Loucy (cell line): ENCODE measurements at regions not wholly inside any gene's neighbourhood (a gene's known extent, or its start where the extent isn't known, plus 50 kb on each side); places are given as distances from the start of the nearest gene placed in this dataset.

Source experiments
- H2AFZ ChIP-seq: fragments of 200-600 bp; sonication (generic); 2 replicates; pipeline ENCODE4 v1.6.0; 2016; ENCODE audit warnings: antibody characterized with exemption, mild to moderate bottlenecking, low read length, moderate library complexity
- H3F3A ChIP-seq: fragments of 200-600 bp; 2 replicates; pipeline ENCODE4 v1.6.0; 2016; ENCODE audit warnings: antibody characterized with exemption, low read depth, mild to moderate bottlenecking
- H3K27me3 ChIP-seq: fragments of 200-600 bp; sonication (generic); 2 replicates; pipeline ENCODE4 v1.6.1; 2014; ENCODE audit warnings: low read length, mild to moderate bottlenecking; ENCODE audit not compliant: insufficient read depth, poor library complexity, severe bottlenecking
- H3K36me3 ChIP-seq: fragments of 200-600 bp; sonication (generic); 2 replicates; pipeline ENCODE4 v1.6.1; 2016; ENCODE audit warnings: low read length; ENCODE audit not compliant: insufficient read depth
- H3K4me1 ChIP-seq: fragments of 200-600 bp; sonication (generic); 2 replicates; pipeline ENCODE4 v1.5.1; 2014; ENCODE audit warnings: low read length, mild to moderate bottlenecking; ENCODE audit not compliant: insufficient read depth, poor library complexity, severe bottlenecking
- H3K4me2 ChIP-seq: fragments of 200-600 bp; sonication (generic); 2 replicates; pipeline ENCODE4 v1.6.0; 2014; ENCODE audit warnings: antibody characterized with exemption, low read length, low read depth, mild to moderate bottlenecking; ENCODE audit not compliant: poor library complexity, severe bottlenecking
- H3K4me3 ChIP-seq: fragments of 200-600 bp; sonication (generic); 2 replicates; pipeline ENCODE4 v1.5.1; 2014; ENCODE audit warnings: low read length, mild to moderate bottlenecking, mixed read lengths; ENCODE audit not compliant: poor library complexity, severe bottlenecking
- H3K79me2 ChIP-seq: fragments of 200-600 bp; sonication (generic); 2 replicates; pipeline ENCODE4 v1.6.1; 2014; ENCODE audit warnings: low read length; ENCODE audit not compliant: insufficient read depth
- H3K9ac ChIP-seq: fragments of 200-600 bp; sonication (generic); 2 replicates; pipeline ENCODE4 v1.6.0; 2014; ENCODE audit warnings: mild to moderate bottlenecking, low read depth, low read length, moderate library complexity; ENCODE audit not compliant: poor library complexity, severe bottlenecking
- H3K9me2 ChIP-seq: fragments of 200-600 bp; sonication (generic); replicated peaks from 2 replicates; pipeline ENCODE4 v1.6.1; 2016; ENCODE audit warnings: low read depth, low read length, mixed read lengths
- H3K9me3 ChIP-seq: fragments of 200-600 bp; sonication (generic); 2 replicates; pipeline ENCODE4 v1.6.1; 2014; ENCODE audit warnings: mild to moderate bottlenecking, antibody characterized with exemption, low read length, low read depth; ENCODE audit not compliant: insufficient read depth
- H4K20me1 ChIP-seq: fragments of 200-600 bp; sonication (generic); 2 replicates; pipeline ENCODE4 v1.6.0; 2014; ENCODE audit warnings: antibody characterized with exemption, low read length, mild to moderate bottlenecking; ENCODE audit not compliant: insufficient read depth, poor library complexity, severe bottlenecking
- EZH2phosphoT487 ChIP-seq: fragments of 200-600 bp; IDR thresholded peaks from 2 replicates; pipeline ENCODE4 v1.6.1; 2018; ENCODE audit warnings: antibody characterized with exemption, mild to moderate bottlenecking, moderate library complexity, borderline replicate concordance
- TF ChIP-seq, protein P1 (sequence below): fragments of 200-600 bp; sonication (generic); conservative IDR thresholded peaks from 2 replicates; pipeline ENCODE4 v1.5.1; 2014; ENCODE audit warnings: mild to moderate bottlenecking, antibody characterized with exemption, low read length

- no peak overlapping the region for H2AFZ ChIP-seq
- H3K4me3 ChIP-seq, result no peak overlapping the region
- no peak for TF ChIP-seq EZH2phosphoT487
- TF ChIP-seq, protein P1, sequence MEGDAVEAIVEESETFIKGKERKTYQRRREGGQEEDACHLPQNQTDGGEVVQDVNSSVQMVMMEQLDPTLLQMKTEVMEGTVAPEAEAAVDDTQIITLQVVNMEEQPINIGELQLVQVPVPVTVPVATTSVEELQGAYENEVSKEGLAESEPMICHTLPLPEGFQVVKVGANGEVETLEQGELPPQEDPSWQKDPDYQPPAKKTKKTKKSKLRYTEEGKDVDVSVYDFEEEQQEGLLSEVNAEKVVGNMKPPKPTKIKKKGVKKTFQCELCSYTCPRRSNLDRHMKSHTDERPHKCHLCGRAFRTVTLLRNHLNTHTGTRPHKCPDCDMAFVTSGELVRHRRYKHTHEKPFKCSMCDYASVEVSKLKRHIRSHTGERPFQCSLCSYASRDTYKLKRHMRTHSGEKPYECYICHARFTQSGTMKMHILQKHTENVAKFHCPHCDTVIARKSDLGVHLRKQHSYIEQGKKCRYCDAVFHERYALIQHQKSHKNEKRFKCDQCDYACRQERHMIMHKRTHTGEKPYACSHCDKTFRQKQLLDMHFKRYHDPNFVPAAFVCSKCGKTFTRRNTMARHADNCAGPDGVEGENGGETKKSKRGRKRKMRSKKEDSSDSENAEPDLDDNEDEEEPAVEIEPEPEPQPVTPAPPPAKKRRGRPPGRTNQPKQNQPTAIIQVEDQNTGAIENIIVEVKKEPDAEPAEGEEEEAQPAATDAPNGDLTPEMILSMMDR, result no peak
- H3F3A ChIP-seq, result no peaks in the 10 kb centered on the region
- H3K9ac ChIP-seq, result no peak overlapping the region
- no peaks in the 10 kb centered on the region for H3K36me3 ChIP-seq
- no peaks in the 10 kb centered on the region for H3K9me2 ChIP-seq
- 0 out of 2 replicates have a peak, but pooled peaks cover 3% of the 10 kb centered on the region for H3K9me3 ChIP-seq
- H3K27me3 ChIP-seq, result no peaks in the 10 kb centered on the region
- H3K4me2 ChIP-seq, result no peak overlapping the region
- H3K79me2 ChIP-seq, result no peaks in the 10 kb centered on the region
- H4K20me1 ChIP-seq, result no peaks in the 10 kb centered on the region
- H3K4me1 ChIP-seq, result no peaks in the 10 kb centered on the region
These were observed 732.9 kb downstream of the TDRD15 start for GRCh38 chr2:21856708-21857107.

GRCh38 chr2:21860907-21861306, 737.1 kb downstream of the TDRD15 start:
- Histone ChIP-seq H3K79me2 (no peaks in the 10 kb centered on the region), H3K4me2 (no peak overlapping the region), H2AFZ (no peak overlapping the region), H3K36me3 (no peaks in the 10 kb centered on the region), H3K9me2 (no peaks in the 10 kb centered on the region), H3K4me1 (no peaks in the 10 kb centered on the region), H3F3A (no peaks in the 10 kb centered on the region), H3K27me3 (no peaks in the 10 kb centered on the region), H3K9ac (no peak overlapping the region), H3K9me3 (0 out of 2 replicates have a peak, but pooled peaks cover 3% of the 10 kb centered on the region), H3K4me3 (no peak overlapping the region), H4K20me1 (no peaks in the 10 kb centered on the region)
- TF ChIP-seq EZH2phosphoT487, result no peak
- TF ChIP-seq, protein P1, result no peak

- no peaks in the 10 kb centered on the region for H3K4me1 ChIP-seq
- H3F3A ChIP-seq, result no peaks in the 10 kb centered on the region
- no peaks in the 10 kb centered on the region for H3K9me3 ChIP-seq
- no peaks in the 10 kb centered on the region for H4K20me1 ChIP-seq
- H3K4me3 ChIP-seq, result no peak overlapping the region
- TF ChIP-seq EZH2phosphoT487, result no peak
- TF ChIP-seq, protein P1, result no peak
- no peaks in the 10 kb centered on the region for H3K9me2 ChIP-seq
- H3K4me2 ChIP-seq, result no peak overlapping the region
- no peaks in the 10 kb centered on the region for H3K36me3 ChIP-seq
- H3K27me3 ChIP-seq, result no peaks in the 10 kb centered on the region
- no peaks in the 10 kb centered on the region for H3K79me2 ChIP-seq
- H3K9ac ChIP-seq, result no peak overlapping the region
- no peak overlapping the region for H2AFZ ChIP-seq
These were observed 742.5 kb downstream of the TDRD15 start for GRCh38 chr2:21866316-21866715.
